ENCODE measurements at regions not wholly inside any gene's neighbourhood (a gene's known extent, or its start where the extent isn't known, plus 50 kb on each side); places are given as distances from the start of the nearest gene placed in this dataset.

DNA sequence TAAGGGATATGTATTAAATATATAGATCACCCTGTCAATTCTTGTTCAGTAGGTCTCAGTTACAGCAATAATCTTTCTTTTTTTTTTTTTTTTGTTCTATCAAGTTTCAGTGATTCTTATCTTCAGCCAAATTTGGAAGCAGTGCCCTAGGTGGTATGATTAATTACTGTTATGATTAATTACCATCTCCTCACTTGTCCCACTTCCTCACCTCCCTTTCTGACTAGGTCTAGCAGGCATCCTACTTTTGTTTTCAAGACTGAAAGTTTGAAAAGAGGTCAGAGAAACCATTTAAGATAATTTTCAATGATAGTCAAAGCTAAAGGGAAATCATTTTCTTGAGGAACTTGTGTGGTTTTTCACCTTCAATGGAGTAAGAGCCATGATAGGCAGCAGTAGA, 144.0 kb upstream of the CNTN4 start:
- H3K27ac ChIP-seq = no peak overlapping the region
- TF ChIP-seq ZFX (IDR thresholded peaks at IDR 0.05; ENCODE audit: borderline replicate concordance) = no peak
- TF ChIP-seq, protein P1, sequence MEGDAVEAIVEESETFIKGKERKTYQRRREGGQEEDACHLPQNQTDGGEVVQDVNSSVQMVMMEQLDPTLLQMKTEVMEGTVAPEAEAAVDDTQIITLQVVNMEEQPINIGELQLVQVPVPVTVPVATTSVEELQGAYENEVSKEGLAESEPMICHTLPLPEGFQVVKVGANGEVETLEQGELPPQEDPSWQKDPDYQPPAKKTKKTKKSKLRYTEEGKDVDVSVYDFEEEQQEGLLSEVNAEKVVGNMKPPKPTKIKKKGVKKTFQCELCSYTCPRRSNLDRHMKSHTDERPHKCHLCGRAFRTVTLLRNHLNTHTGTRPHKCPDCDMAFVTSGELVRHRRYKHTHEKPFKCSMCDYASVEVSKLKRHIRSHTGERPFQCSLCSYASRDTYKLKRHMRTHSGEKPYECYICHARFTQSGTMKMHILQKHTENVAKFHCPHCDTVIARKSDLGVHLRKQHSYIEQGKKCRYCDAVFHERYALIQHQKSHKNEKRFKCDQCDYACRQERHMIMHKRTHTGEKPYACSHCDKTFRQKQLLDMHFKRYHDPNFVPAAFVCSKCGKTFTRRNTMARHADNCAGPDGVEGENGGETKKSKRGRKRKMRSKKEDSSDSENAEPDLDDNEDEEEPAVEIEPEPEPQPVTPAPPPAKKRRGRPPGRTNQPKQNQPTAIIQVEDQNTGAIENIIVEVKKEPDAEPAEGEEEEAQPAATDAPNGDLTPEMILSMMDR (IDR thresholded peaks at IDR 0.05) = no peak

GRCh38 chr3:1955170-1955569, 143.5 kb upstream of the CNTN4 start:
- TF ChIP-seq, protein P1 (IDR thresholded peaks at IDR 0.05) = no peak
- no peak for TF ChIP-seq ZFX (IDR thresholded peaks at IDR 0.05; ENCODE audit: borderline replicate concordance)

GRCh38 chr3:1955750-1956149, 142.9 kb upstream of the CNTN4 start:
- TF ChIP-seq, protein P1 (IDR thresholded peaks at IDR 0.05) = no peak
- TF ChIP-seq ZFX (IDR thresholded peaks at IDR 0.05; ENCODE audit: borderline replicate concordance) = no peak
- no peak overlapping the region for H3K27ac ChIP-seq

More at GRCh38 chr3:1955170-1955569, 143.5 kb upstream of the CNTN4 start:
- H3K27ac ChIP-seq = no peak overlapping the region

- no peak overlapping the region for H3K27ac ChIP-seq
- TF ChIP-seq ZFX (IDR thresholded peaks at IDR 0.05; ENCODE audit: borderline replicate concordance) = no peak
- TF ChIP-seq, protein P1 (IDR thresholded peaks at IDR 0.05) = no peak
Observed at GRCh38 chr3:1960506-1960905, 138.2 kb upstream of the CNTN4 start.

DNA sequence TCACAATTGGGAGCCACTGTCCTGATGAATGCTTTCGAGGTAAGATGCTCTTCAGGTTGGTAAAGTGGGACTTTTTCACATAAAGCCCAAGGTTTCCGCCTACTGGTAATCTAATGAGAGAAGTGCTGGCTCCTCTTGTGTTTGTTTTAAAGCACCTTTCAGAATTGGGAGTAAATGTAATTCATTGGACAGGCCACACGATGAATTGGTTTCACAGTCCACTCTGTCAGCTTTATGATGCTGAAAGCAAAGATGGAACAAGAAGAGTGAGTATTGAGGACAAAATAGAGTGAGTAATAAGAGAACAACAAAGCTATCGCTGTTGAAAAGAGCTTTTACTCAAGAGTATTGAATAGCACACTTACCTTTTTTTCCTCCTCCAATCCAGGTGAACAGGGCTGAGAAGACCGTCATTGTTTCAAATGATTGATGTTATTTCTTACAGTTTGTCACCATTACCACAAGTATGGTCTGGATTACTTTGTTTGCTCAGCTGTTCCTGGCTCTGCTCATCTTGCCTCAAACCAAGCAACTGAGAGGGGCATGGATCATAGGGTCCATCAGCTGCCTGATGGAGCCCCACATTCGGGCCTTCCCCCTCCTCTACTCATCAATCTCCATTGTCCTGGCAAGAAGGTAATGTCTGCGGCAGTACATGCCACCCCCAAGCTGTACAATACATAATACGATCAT, 136.1 kb upstream of the CNTN4 start:
- no peak overlapping the region for H3K27ac ChIP-seq

DNA sequence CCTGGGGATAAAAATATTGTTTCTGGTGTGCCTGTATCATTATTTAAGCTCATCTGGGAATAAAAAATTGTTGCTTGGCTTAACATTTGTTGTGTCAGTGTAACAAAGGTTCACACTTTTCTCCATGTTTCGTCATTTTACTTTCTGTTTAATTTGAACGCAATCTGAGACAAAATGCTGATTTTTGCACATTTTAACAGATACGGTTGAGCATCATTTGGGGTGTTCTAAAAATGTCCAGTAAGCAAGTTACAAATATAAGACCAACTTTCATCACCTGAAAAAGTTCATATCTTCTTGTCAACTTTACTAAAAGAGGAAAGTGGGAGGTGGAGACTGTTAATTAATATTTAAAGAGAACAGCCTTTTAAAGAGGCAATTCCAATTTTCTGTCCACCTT, 134.8 kb upstream of the CNTN4 start:
- no peak for TF ChIP-seq ZFX (IDR thresholded peaks at IDR 0.05; ENCODE audit: borderline replicate concordance)
- TF ChIP-seq, protein P1 (IDR thresholded peaks at IDR 0.05) = no peak
- H3K27ac ChIP-seq = no peak overlapping the region

More for the DNA sequence above, 136.1 kb upstream of the CNTN4 start:
- TF ChIP-seq, protein P1 (IDR thresholded peaks at IDR 0.05) = no peak
- TF ChIP-seq ZFX (IDR thresholded peaks at IDR 0.05; ENCODE audit: borderline replicate concordance) = no peak

GRCh38 chr3:1967525-1967924, 131.1 kb upstream of the CNTN4 start:
- H3K27ac ChIP-seq = no peak overlapping the region
- TF ChIP-seq, protein P1 (IDR thresholded peaks at IDR 0.05) = no peak
- TF ChIP-seq ZFX (IDR thresholded peaks at IDR 0.05; ENCODE audit: borderline replicate concordance) = no peak

All from 22Rv1 (cell line).